Panc1 (cell line): ENCODE measurements at regions not wholly inside any gene's neighbourhood (a gene's known extent, or its start where the extent isn't known, plus 50 kb on each side); places are given as distances from the start of the nearest gene placed in this dataset.

ENCODE experiments used
- ATAC-seq: fragments of 200-7000 bp; cut with Tn5 transposase; 2 replicates; pipeline ENCODE4 v1.9.1; 2020; ENCODE audit warnings: mild to moderate bottlenecking, moderate library complexity
- BruUV-seq: library from RNA; stranded (reverse); fragments of 400-500 nt; replicated peaks from 2 replicates; lab custom pipeline; 2021; lab: Mats Ljungman, UMichigan
- CTCF ChIA-PET: fragments of 300-600 bp; sonication (Branson Sonifier 250); formaldehyde crosslinking; loops from one replicate; lab custom pipeline; 2022; ENCODE audit warnings: antibody characterized with exemption; lab: Charles Lee
- POLR2A ChIA-PET: fragments of 300-600 bp; sonication (Branson Sonifier 250); formaldehyde crosslinking; loops from one replicate; lab custom pipeline; 2022; ENCODE audit warnings: antibody characterized with exemption; lab: Charles Lee
- DNase-seq: peaks from one replicate; pipeline ENCODE4 v3.0.0-alpha.2; 2010; ENCODE audit warnings: low read depth, low spot score
- H3K27ac ChIP-seq: 2 replicates; pipeline ENCODE4 v1.5.1; 2011; ENCODE audit warnings: mild to moderate bottlenecking, low read length, inconsistent platforms
- H3K27me3 ChIP-seq: fragments of 200-500 bp; sonication (Bioruptor generic); 2 replicates; pipeline ENCODE4 v1.6.0; 2014; ENCODE audit warnings: low read length, inconsistent platforms; ENCODE audit not compliant: control insufficient read depth, insufficient read depth
- H3K36me3 ChIP-seq: fragments of 200-500 bp; sonication (Bioruptor generic); 2 replicates; pipeline ENCODE4 v1.5.1; 2014; ENCODE audit warnings: inconsistent platforms, mild to moderate bottlenecking, low read length, moderate library complexity; ENCODE audit not compliant: control insufficient read depth, insufficient read depth
- H3K4me1 ChIP-seq: 2 replicates; pipeline ENCODE4 v1.5.1; 2011; ENCODE audit warnings: inconsistent platforms, mild to moderate bottlenecking, low read length, moderate library complexity; ENCODE audit not compliant: control insufficient read depth, insufficient read depth
- H3K4me3 ChIP-seq, 2 experiments: 2 replicates each; pipeline ENCODE4 v1.5.1; 2011 to 2012; ENCODE audit warnings: low read depth in 2 of 2, low read length in 2 of 2, mild to moderate bottlenecking in 2 of 2, inconsistent platforms in 1 of 2, moderate library complexity in 1 of 2
- H3K9me3 ChIP-seq: fragments of 200-500 bp; sonication (Bioruptor generic); 2 replicates; pipeline ENCODE4 v1.5.1; 2014; ENCODE audit warnings: low read depth, mild to moderate bottlenecking, inconsistent platforms, low read length, moderate library complexity; ENCODE audit not compliant: control insufficient read depth, insufficient read depth
- POLR2AphosphoS5 ChIP-seq: IDR thresholded peaks from 2 replicates; pipeline ENCODE4 v1.6.1; 2012; ENCODE audit warnings: mild to moderate bottlenecking, low read depth, low read length, moderate library complexity
- SIN3A ChIP-seq: IDR thresholded peaks from 2 replicates; pipeline ENCODE4 v1.6.1; 2012; ENCODE audit warnings: low read depth, mild to moderate bottlenecking, low read length, moderate library complexity, borderline replicate concordance; ENCODE audit not compliant: insufficient read depth
- TCF7L2 ChIP-seq: IDR thresholded peaks from 2 replicates; pipeline ENCODE4 v1.6.1; 2011; ENCODE audit warnings: mild to moderate bottlenecking, low read depth, low read length, inconsistent platforms
- in situ Hi-C: cut with HindIII; loops from 2 replicates; pipeline ENCODE4 v1.10.0; 2016; ENCODE audit warnings: low sequenced_read_pairs, low pct_unique_long_range_greater_than_20kb
- intact Hi-C: fragments of 100-400 bp; cut with micrococcal nuclease; formaldehyde crosslinking; loops from one replicate; pipeline ENCODE4 v1.10.0; 2022; ENCODE audit not compliant: unreplicated experiment
- TF ChIP-seq, protein P1 (sequence below): fragments of 450-650 bp; IDR thresholded peaks from 2 replicates; pipeline ENCODE4 v1.5.1; 2017; ENCODE audit warnings: mild to moderate bottlenecking
- TF ChIP-seq, protein P2 (sequence below), 2 experiments: IDR thresholded peaks; 2 replicates each; pipeline ENCODE4 v1.6.1; 2011 to 2012; ENCODE audit warnings: low read depth in 2 of 2, control low read depth in 1 of 2, low read length in 1 of 2, mild to moderate bottlenecking in 1 of 2, moderate library complexity in 1 of 2; ENCODE audit not compliant: insufficient read depth in 1 of 2

DNA sequence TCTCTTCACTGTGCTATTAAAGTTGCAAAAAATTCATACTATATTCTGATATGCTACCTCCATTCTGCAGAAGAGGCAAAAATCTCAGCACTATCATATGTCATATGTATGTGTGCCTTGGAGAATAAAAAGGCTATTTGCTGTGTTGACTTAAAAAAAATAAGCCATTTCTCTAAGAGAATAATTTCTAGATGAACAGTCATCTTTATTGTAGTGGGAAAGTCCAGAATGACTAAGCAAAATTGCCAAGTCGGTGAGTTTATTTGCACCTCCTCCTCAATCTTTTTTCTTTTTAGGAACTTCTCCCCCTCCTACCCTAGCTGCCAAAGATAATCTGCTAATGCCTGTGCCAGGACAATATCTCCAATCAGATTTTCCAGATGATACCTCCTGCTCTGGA lies 353.8 kb upstream of the FAR2 start:
- POLR2A ChIA-PET: no interaction called here
- Histone ChIP-seq H3K27me3 (no peaks in the 10 kb centered on the region), H3K4me1 (no peaks in the 10 kb centered on the region), H3K9me3 (no peaks in the 10 kb centered on the region), H3K27ac (no peak overlapping the region), H3K4me3 (no peak overlapping the region), H3K36me3 (no peaks in the 10 kb centered on the region)
- intact Hi-C loops (no loop called here), in situ Hi-C loops (no loop called here)
- ATAC-seq (no peak), DNase-seq (no peak)
- CTCF ChIA-PET: no interaction called here
- no TSS peak for BruUV-seq
- TF ChIP-seq, protein P1, sequence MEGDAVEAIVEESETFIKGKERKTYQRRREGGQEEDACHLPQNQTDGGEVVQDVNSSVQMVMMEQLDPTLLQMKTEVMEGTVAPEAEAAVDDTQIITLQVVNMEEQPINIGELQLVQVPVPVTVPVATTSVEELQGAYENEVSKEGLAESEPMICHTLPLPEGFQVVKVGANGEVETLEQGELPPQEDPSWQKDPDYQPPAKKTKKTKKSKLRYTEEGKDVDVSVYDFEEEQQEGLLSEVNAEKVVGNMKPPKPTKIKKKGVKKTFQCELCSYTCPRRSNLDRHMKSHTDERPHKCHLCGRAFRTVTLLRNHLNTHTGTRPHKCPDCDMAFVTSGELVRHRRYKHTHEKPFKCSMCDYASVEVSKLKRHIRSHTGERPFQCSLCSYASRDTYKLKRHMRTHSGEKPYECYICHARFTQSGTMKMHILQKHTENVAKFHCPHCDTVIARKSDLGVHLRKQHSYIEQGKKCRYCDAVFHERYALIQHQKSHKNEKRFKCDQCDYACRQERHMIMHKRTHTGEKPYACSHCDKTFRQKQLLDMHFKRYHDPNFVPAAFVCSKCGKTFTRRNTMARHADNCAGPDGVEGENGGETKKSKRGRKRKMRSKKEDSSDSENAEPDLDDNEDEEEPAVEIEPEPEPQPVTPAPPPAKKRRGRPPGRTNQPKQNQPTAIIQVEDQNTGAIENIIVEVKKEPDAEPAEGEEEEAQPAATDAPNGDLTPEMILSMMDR: no peak
- TF ChIP-seq TCF7L2 (no peak), SIN3A (no peak), POLR2AphosphoS5 (no peak)
- TF ChIP-seq, protein P2, sequence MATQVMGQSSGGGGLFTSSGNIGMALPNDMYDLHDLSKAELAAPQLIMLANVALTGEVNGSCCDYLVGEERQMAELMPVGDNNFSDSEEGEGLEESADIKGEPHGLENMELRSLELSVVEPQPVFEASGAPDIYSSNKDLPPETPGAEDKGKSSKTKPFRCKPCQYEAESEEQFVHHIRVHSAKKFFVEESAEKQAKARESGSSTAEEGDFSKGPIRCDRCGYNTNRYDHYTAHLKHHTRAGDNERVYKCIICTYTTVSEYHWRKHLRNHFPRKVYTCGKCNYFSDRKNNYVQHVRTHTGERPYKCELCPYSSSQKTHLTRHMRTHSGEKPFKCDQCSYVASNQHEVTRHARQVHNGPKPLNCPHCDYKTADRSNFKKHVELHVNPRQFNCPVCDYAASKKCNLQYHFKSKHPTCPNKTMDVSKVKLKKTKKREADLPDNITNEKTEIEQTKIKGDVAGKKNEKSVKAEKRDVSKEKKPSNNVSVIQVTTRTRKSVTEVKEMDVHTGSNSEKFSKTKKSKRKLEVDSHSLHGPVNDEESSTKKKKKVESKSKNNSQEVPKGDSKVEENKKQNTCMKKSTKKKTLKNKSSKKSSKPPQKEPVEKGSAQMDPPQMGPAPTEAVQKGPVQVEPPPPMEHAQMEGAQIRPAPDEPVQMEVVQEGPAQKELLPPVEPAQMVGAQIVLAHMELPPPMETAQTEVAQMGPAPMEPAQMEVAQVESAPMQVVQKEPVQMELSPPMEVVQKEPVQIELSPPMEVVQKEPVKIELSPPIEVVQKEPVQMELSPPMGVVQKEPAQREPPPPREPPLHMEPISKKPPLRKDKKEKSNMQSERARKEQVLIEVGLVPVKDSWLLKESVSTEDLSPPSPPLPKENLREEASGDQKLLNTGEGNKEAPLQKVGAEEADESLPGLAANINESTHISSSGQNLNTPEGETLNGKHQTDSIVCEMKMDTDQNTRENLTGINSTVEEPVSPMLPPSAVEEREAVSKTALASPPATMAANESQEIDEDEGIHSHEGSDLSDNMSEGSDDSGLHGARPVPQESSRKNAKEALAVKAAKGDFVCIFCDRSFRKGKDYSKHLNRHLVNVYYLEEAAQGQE (IDR thresholded peaks at IDR 0.05; ENCODE audit: insufficient read depth in 1 of 2, low read depth in 2 of 2, low read length in 1 of 2): no peak

DNA sequence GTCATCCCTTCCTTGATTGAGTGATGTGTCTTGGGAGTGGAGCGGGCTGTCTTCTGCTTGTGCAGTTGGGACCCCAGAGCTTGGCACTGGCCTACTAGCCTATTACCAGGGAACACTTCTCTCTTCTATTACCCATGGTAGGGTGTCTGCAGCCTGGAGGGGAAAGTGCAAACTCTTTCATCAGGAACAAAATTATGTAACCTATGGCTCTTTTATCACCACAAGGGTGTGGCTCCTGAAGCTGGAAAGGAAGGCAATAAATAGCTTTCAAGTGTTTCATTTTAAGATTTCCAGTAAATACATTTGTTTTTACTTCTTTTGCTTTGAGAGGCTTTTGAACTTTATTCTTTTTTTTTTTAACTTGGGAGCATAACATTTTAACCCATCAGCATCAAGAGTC lies 349.7 kb upstream of the FAR2 start:
- no peak overlapping the region for H3K4me3 ChIP-seq
- no peaks in the 10 kb centered on the region for H3K27me3 ChIP-seq
- no peaks in the 10 kb centered on the region for H3K36me3 ChIP-seq
- ChIA-PET POLR2A (interaction anchor here (0.6 kb wide), 1 partner anchor 1891 kb away, joined by 4 read pairs; no protein-coding TSS in a partner anchor), CTCF (no interaction called here)
- H3K9me3 ChIP-seq: no peaks in the 10 kb centered on the region
- in situ Hi-C loops: no loop called here
- intact Hi-C loops: no loop called here
- TF ChIP-seq, protein P2 (IDR thresholded peaks at IDR 0.05; ENCODE audit: insufficient read depth in 1 of 2, low read depth in 2 of 2, low read length in 1 of 2): no peak
- TF ChIP-seq POLR2AphosphoS5: no peak
- TF ChIP-seq, protein P1: no peak
- TF ChIP-seq SIN3A: no peak
- TF ChIP-seq TCF7L2: no peak
- BruUV-seq: no TSS peak
- ATAC-seq (no peak), DNase-seq (no peak)
- no peaks in the 10 kb centered on the region for H3K4me1 ChIP-seq
- no peak overlapping the region for H3K27ac ChIP-seq
